22Rv1 (cell line): ENCODE measurements at regions not wholly inside any gene's neighbourhood (a gene's known extent, or its start where the extent isn't known, plus 50 kb on each side); places are given as distances from the start of the nearest gene placed in this dataset.

Experiments
- ZFX ChIP-seq: fragments of 450-650 bp; IDR thresholded peaks from 2 replicates; pipeline ENCODE4 v1.6.1; 2017; ENCODE audit warnings: antibody characterized with exemption, borderline replicate concordance
- TF ChIP-seq, protein P1 (sequence below): fragments of 450-650 bp; IDR thresholded peaks from 2 replicates; pipeline ENCODE4 v1.5.1; 2017; ENCODE audit warnings: mild to moderate bottlenecking

DNA sequence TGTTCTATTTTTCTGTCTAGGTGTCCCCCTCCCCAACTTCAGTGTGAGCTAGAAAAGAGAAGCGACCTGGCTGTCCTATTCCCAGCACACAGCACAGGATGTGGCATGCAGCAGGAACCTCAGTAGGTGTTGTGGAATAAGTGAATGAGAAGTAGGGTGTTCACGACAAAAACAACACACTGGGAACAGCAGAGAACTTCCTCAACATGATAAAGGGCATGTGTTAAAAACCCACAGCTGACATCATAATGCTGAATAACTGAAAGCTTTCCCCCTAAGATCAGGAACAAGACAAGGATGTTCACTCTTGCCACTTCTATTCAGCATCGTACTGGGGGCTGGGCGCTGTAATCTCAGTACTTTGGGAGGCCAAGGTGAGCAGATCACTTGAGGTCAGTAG lies 155.6 kb upstream of the ZNF618 start:
- TF ChIP-seq, protein P1, sequence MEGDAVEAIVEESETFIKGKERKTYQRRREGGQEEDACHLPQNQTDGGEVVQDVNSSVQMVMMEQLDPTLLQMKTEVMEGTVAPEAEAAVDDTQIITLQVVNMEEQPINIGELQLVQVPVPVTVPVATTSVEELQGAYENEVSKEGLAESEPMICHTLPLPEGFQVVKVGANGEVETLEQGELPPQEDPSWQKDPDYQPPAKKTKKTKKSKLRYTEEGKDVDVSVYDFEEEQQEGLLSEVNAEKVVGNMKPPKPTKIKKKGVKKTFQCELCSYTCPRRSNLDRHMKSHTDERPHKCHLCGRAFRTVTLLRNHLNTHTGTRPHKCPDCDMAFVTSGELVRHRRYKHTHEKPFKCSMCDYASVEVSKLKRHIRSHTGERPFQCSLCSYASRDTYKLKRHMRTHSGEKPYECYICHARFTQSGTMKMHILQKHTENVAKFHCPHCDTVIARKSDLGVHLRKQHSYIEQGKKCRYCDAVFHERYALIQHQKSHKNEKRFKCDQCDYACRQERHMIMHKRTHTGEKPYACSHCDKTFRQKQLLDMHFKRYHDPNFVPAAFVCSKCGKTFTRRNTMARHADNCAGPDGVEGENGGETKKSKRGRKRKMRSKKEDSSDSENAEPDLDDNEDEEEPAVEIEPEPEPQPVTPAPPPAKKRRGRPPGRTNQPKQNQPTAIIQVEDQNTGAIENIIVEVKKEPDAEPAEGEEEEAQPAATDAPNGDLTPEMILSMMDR: no peak
- TF ChIP-seq ZFX: no peak
